EH (cell line): ENCODE measurements at regions not wholly inside any gene's neighbourhood (a gene's known extent, or its start where the extent isn't known, plus 50 kb on each side); places are given as distances from the start of the nearest gene placed in this dataset.

Experiments
- DNase-seq: peaks from one replicate; pipeline ENCODE4 v3.0.0-alpha.2; 2015; ENCODE audit warnings: low read depth

- DNase-seq: no peak
These were observed 64.8 kb downstream of the PTHLH start for GRCh38 chr12:27907766-27908165.

- peak; percentile 13 for DNase-seq
These were observed 65.7 kb downstream of the PTHLH start for GRCh38 chr12:27906658-27907473.

GRCh38 chr12:27906127-27906500 is 66.4 kb downstream of the PTHLH start:
- DNase-seq: no peak

GRCh38 chr12:27905285-27906126 is 67.0 kb downstream of the PTHLH start:
- DNase-seq: no peak

GRCh38 chr12:27902651-27903050 is 69.9 kb downstream of the PTHLH start:
- DNase-seq: no peak

- DNase-seq: peak; percentile 10
These were observed 70.6 kb downstream of the PTHLH start for GRCh38 chr12:27901959-27902358.

GRCh38 chr12:27900920-27901879 is 71.3 kb downstream of the PTHLH start:
- DNase-seq: no peak

- peak; percentile 92 for DNase-seq
These were observed 73.3 kb downstream of the PTHLH start for GRCh38 chr12:27899151-27899661.

GRCh38 chr12:27898022-27898421 is 74.5 kb downstream of the PTHLH start:
- DNase-seq: no peak

- DNase-seq: no peak
These were observed 76.0 kb downstream of the PTHLH start for GRCh38 chr12:27896419-27896990.

GRCh38 chr12:27894309-27894708 is 78.2 kb downstream of the PTHLH start:
- DNase-seq: no peak

GRCh38 chr12:27879708-27880107 is 92.8 kb downstream of the PTHLH start:
- no peak for DNase-seq

- DNase-seq: no peak
These were observed 95.6 kb upstream of the MANSC4 start for GRCh38 chr12:27875677-27876076.

GRCh38 chr12:27873010-27873409 is 93.0 kb upstream of the MANSC4 start:
- no peak for DNase-seq

GRCh38 chr12:27871946-27872345 is 91.9 kb upstream of the MANSC4 start:
- no peak for DNase-seq

GRCh38 chr12:27870939-27871338 is 90.9 kb upstream of the MANSC4 start:
- DNase-seq: peak; percentile 87

GRCh38 chr12:27869567-27869966 is 89.5 kb upstream of the MANSC4 start:
- no peak for DNase-seq

GRCh38 chr12:27868139-27868538 is 88.1 kb upstream of the MANSC4 start:
- peak; percentile 96 for DNase-seq

- DNase-seq: peak; percentile 69
These were observed 86.5 kb upstream of the MANSC4 start for GRCh38 chr12:27866373-27867101.

- peak; percentile 68 for DNase-seq
These were observed 85.4 kb upstream of the MANSC4 start for GRCh38 chr12:27865421-27865820.

- DNase-seq: peak; percentile 29
These were observed 84.5 kb upstream of the MANSC4 start for GRCh38 chr12:27864521-27864920.
